Neural progenitor cell (in vitro differentiated cells): ENCODE measurements at regions not wholly inside any gene's neighbourhood (a gene's known extent, or its start where the extent isn't known, plus 50 kb on each side); places are given as distances from the start of the nearest gene placed in this dataset.

Experiments
- EZH2 ChIP-seq: fragments of 200-600 bp; sonication (generic); IDR thresholded peaks from 2 replicates; pipeline ENCODE4 v1.6.1; 2017; ENCODE audit warnings: antibody characterized with exemption, mild to moderate bottlenecking, moderate library complexity
- TF ChIP-seq, protein P1 (sequence below): fragments of 200-600 bp; sonication (generic); IDR thresholded peaks from 2 replicates; pipeline ENCODE4 v1.5.1; 2017; ENCODE audit warnings: antibody characterized with exemption, mild to moderate bottlenecking

DNA sequence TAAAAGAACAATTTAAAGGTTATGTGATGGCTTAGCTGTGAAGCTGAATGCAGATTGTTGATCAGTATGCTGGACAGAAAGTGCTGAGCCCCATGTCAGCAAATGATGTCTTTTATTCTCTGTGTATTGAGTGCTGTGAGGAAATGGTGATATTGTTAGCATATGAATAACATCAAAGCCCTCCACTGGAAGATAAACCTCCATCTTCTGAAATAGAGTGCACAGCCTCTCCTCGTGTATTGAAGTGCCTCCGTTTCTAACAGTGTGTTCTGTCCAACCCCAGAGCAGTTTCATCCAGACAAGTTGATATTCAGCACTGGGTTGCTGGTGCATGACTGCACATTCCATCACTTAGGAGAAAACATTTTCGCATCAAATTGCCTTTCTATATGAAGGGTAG, 242.9 kb downstream of the CSNK1G3 start:
- TF ChIP-seq, protein P1, sequence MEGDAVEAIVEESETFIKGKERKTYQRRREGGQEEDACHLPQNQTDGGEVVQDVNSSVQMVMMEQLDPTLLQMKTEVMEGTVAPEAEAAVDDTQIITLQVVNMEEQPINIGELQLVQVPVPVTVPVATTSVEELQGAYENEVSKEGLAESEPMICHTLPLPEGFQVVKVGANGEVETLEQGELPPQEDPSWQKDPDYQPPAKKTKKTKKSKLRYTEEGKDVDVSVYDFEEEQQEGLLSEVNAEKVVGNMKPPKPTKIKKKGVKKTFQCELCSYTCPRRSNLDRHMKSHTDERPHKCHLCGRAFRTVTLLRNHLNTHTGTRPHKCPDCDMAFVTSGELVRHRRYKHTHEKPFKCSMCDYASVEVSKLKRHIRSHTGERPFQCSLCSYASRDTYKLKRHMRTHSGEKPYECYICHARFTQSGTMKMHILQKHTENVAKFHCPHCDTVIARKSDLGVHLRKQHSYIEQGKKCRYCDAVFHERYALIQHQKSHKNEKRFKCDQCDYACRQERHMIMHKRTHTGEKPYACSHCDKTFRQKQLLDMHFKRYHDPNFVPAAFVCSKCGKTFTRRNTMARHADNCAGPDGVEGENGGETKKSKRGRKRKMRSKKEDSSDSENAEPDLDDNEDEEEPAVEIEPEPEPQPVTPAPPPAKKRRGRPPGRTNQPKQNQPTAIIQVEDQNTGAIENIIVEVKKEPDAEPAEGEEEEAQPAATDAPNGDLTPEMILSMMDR, result no peak
- TF ChIP-seq EZH2, result no peak
